ENCODE measurements at regions not wholly inside any gene's neighbourhood (a gene's known extent, or its start where the extent isn't known, plus 50 kb on each side); places are given as distances from the start of the nearest gene placed in this dataset.
"Not testable (repeated sequence)": the region's sequence is repeated elsewhere in the genome, so short reads cannot be mapped to it uniquely, and the experiment has no call there.

DNA sequence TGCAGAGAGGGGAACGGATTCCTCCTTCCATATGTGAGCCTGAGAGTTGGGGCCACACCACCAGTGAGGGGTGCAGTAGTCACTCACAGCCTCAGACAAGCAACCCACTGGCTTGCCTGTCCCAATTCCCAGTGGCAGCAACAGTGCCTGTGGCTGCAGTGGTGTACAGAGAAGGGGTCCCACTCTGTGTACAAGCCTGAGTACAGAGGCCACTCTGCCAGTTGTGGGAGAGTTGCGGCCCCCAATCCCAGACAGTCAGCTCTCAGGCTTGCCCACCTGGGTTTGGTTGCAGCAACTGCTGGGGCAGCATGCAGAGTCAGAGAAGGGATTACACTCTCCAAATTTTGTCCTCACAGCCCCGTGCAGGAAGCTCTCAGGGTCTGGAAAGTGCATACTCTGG, 133.2 kb upstream of the RFX3 start:
- no peak for DNase-seq

DNA sequence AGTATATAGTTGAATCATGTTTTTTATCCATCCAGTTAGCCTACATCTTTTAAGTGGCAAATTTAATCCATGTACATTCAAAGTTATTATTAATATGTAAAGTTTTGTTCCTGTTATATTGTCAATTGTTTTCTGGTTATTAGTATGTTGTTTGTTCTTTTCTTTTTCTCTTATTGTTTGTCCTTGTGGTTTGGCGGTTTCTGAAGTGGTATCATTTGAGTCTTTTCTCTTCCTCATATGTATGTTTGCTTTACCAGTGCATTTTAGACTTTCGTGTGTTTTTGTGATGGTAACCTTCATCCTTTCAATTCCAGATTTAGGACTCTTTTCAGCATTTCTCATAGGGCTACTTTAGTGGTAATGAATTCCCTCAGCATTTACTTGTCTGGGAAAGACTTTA, 130.4 kb upstream of the RFX3 start:
- no peak for DNase-seq

DNA sequence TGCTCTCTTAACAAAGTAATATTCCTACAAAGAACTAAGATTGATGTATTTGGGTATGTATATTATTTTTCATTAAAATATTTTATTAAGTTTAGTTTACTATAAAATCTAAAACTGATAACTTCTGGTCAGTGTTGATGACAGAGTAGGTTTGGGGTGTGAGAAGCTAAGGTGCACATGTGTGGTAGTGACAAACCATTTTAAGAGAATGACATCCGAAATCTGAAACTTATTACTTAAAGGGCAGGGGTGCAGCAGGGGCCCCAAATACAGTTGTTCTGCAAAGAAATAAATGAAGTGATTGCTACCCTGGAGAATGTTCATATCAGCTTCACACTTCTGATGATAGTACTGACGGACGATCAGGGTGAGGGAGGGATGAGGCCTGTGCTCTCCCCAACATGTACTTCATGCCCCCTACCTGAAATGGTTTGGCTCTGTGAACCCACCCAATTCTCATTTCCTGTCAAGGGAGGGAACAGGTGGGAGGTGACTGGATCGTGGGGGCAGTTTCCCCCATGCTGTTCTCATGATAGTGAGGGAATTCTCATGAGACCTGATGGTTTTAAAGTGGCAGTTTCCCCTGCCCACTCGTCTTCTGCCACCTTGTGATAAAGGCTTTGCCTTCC, 125.3 kb upstream of the RFX3 start:
- no peak for DNase-seq

DNA sequence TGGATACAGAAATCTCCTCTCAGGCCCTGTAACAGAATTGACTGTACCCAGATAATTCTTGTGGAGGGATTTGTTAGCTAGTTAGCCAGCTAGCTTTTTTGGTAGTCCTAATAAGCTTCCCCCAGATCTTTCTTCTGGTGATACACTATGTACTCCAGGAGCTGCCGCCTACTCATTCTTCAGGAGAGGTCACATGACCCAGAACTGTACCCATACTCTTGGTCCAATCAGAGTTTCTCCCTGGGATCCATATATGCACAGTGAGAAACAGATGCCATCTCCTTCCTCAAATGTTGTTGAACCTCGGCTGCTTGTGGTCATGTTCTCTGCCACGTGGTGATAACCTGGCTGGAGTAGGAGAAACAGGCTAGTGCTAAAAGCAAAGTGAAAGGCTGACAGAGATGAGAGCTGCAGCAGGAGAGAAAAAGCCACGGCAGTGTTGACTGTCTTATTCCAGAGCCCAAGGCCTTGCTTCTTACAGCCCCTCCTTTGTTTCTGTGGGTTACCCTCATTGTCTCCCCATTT, 123.0 kb upstream of the RFX3 start:
- DNase-seq, result no peak

DNA sequence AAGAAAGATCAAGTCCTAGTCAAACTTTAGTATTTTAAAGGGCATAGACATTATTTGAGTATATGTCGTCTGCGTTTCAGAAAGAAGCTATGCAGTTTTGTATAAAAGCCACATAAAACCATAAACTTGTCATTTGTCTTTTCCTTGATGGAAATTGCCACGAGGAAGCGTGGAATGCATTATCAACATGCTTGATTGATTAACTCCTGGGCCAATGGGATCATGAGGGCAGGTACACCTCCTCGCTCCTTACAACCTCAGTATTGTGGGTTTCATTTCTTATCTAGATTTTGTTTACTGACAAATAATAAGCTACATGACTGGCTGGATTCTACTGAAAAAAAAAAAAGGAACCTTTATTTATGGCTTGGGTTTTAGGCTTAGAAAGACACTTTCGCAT, 122.5 kb upstream of the RFX3 start:
- DNase-seq, result no peak

DNA sequence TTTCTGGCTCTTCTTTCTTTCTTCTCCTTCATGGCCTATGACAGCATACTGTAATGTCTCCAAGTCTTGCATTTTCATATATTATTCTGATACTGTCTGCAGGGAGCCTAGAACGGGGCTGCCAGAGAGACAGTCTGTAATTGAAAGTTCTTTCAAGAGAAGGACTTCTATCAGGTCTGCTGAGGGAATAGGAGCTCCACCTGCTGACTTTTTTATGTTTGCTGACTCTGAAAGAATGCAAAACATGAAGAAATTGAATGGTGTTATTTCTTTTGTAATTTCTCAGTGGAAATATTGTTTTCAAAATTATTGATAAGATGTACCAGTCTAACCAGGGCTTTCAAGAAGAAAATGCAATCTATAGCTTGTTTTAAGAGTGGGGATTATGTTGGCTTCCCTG, 121.9 kb upstream of the RFX3 start:
- no peak for DNase-seq

DNA sequence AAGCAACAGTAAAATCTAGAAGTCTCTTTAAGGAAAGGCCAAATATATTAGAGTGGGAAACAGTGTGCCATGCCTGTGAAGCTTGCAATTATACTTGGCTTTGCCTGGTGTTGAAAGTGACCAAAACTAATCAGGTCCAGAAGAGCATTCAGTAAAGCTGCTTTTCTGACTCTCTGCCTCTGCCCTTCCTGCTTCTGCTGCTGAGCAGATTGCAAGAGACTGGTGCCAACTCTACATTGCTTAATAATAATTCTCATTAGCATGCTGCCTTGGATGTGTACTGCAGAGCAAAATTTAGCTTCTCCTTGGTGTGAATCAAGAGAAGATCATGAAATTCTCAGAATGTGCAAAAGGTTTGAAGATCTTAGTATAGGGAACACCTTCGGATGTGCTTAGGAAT, 120.4 kb upstream of the RFX3 start:
- no peak for DNase-seq

DNA sequence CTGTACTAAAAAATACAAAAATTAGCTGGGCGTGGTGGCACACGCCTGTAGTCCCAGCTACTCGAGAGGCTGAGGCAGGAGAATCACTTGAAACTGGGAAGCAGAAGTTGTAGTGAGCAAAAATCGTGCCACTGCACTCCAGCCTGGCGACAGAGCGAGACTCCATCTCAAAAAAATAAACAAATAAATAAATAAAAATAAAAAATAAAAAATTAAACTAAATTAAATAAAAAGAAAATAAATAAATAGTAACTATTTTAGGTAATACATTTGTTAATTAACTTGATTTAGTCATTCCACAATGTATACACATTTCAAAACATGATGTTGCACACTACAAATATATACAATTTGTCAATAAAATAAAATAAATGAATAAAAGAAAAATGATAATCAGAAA, 116.3 kb upstream of the RFX3 start:
- not testable (repeated sequence) for DNase-seq

DNA sequence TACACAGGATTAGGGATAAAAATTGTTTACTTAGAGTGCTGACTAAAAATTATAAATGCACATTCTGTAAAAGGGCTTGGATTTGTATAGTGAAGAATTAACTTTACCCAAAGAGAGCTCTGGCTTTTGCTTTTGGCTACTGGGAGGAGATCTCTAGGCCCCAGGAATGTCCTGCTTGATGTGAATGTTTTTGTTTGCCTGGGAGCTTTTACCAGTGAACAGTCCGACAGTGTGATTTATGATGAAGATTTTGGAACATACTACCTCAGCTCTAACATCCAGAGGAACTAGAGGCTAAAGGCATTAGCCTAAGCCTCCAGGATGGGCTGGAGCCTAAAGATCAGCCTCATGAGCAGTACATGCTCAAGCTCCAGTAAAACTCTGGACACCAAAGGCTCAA, 103.7 kb upstream of the RFX3 start:
- DNase-seq, result no peak

DNA sequence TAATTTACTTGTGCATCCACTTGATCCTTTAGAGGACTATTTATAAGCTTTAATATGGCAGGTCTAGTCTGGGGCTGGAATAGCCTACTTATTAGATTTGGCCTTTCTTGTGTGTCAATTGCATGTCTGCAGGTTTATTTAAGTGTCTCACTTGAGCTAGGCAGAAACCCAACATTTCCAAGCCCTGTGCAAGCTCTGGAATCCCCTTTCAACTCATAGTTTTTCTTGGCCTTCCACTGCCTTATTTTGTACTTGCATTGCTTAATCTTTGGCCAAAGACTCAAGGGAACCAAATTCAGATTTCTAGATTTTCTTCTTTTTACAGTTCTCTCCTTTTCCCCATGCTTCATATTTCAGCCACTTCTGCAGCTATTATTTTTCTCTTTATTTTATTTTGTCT, 102.4 kb upstream of the RFX3 start:
- DNase-seq, result no peak

DNA sequence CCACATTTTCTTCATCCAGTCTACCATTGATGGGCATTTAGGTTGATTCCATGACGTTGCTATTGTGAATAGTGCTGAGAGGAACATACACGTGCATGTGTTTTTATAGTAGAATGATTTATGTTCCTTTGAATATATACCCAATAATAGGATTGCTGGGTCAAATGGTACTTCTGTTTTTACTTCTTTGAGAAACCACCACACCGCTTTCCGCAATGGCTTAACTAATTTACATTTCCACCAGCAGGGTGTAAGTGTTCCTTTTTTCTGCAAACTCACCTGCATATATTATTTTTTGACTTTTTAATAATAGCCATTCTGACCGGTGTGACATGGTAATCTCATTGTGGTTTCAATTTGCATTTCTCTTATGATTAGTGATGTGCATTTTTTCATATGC, 82.2 kb upstream of the RFX3 start:
- DNase-seq, result no peak

DNA sequence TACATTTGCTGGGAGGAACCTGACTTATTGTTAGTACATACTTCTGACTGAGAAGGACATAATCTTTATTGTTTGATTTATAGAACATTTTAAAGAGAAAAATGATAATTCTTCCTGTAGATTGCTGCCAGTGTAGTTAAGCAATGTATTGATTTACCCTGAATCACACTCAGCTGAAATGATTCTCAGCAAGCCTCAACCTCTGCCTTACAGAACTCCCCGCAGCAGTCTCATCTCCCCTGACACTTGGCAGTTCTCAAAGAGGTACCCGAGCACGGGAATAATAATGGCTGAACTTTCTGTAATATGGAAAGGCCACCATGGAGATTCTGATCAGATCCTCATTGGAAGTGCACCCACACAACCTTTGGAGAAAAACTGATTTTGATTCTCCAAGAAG, 74.9 kb upstream of the RFX3 start:
- no peak for DNase-seq

DNA sequence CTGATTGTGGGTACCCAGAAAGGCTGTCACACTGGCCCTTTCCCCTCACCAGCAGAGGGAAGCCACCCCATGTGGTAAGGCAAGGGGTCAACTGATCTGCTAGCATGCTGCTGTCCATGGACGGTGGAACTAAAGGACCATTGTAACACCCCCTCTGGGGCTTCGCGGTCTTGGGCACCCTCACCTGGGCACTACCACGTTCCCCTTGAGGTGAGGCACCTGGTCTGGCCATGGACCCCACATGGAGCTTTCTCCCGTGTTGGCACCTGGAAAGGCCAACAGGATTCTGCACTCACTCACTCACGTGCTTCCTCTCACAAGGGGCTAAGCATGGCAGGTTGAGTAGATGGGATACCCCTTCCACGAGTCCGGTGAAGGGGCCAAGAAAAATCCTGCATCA, 72.0 kb upstream of the RFX3 start:
- DNase-seq, result no peak

DNA sequence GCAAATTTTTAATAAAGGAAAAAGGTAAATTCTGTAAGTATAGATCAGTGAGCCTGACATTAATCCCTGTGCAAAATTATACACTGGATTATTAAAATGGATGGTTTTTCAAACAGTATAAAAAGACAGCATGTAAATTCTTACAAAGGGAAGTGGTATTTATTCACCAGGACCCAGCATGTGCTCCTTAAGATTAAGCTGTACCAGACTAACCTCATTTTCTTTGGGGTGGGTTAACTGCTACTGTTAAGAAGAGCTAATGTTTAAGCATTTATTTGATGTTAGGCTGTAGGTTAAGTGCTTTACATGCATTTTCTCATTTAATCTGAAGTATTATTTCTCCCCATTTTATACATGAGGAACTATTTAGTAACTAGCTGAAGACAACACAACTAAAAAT, 60.3 kb upstream of the RFX3 start:
- no peak for DNase-seq

DNA sequence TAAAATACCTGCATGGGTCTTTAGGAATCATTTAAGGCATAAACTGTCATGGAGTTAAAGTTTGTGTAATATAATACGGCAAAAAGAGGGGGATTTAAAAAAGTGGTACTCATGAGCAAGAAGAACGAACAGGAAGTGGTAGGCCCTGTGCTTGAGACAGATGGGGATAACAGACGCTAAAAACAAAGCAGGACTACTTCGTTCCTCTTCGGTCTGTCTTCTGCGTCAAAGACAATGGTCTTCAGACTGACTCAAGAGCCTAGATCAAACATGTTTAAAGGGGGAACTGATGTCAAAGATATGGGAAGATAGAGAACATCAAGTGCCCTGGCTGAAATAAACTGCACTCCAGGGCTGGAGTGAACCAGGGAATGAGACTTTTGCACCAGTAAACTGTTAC, 59.8 kb upstream of the RFX3 start:
- no peak for DNase-seq

DNA sequence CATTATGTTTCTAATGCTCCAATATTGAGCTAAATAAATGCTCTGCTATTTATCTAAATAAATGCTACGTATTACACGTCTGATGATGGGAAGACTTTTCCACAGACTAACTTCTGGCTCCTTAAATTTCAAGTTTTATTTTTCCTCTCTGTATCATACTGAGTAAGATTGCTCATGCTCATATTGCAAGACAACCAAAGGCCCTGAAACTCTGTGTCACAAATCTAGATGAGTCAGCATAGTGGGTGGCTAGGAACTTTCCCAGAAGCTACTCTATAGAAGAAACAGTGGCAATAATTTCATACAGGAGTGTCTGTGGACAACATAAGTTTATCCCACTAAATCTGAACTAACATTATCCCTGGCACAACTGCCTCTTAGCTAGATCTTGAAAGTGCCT, 53.0 kb upstream of the RFX3 start:
- peak; percentile 40 for DNase-seq

DNA sequence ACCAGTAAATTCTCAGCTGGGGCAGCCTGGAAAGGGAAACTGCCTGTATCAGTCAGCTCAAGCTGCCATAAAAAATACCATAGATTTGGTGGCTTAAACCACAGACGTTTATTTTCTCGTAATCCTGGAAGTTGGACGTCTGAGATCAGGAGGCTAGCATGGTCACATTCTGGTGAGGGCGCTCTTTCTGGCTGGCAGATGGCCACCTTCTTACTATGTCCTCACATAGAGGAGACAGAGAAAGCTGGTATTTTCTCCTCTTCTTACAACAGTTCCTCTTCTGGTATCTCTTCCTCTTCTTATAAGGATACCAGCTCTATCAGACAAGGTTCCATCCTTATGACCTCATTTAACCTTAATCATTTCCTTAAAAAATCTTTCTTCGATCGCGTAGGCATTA, 50.5 kb upstream of the RFX3 start:
- no peak for DNase-seq

DNA sequence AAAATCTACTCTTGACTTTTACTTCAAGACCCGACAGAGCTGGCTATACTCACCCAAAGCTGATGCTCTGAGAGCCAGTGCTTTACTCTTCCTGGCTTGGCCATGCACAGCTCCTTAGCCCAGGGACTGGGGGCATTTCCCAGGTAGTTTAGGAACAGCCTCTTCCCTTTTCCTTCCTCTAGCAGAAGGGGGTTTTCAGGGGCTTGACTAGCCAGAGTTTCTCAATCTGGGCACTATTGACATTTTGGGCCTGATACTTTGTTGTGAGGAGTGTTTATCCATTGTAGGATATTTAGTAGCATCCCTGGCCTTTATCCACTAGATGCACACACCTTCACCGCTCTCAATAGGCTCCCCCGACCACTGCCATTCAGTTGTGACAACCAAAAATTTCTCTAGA, 50.0 kb upstream of the RFX3 start:
- no peak for DNase-seq

Data from HCEC 1CT (cell line).